ENCODE measurements at regions not wholly inside any gene's neighbourhood (a gene's known extent, or its start where the extent isn't known, plus 50 kb on each side); places are given as distances from the start of the nearest gene placed in this dataset.

DNA sequence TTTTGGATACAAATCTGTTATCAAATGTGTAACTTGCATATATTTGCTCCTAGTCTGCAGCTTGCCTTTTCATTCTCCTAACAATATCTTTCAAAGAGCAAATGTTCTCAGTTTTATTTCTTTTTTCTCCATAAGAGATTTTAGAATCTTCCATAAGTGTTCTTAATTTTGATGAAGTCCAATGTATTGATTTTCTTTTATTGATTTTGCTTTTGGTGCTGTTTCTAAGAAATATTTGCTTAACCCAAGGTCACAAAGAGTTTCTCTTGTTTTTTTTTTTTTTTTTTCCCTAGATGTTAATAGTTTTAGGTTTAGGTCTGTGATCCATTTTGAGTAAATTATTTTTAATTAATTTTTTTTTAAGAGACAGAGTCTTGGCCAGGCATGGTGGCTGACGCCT, 75.8 kb upstream of the SPRED2 start:
- no peak overlapping the region for H3K27ac Mint-ChIP-seq
- no peak for ATAC-seq
- no peak overlapping the region for H3K4me3 Mint-ChIP-seq
- H3K27me3 Mint-ChIP-seq (ENCODE audit: low read depth): no peaks in the 10 kb centered on the region
- CTCF ChIA-PET: no interaction called here
- H3K4me1 Mint-ChIP-seq: peaks cover 12% of the 10 kb centered on the region
- POLR2A ChIA-PET: interaction anchor here (0.6 to 0.7 kb wide), 2 partner anchors 30 to 49 kb away, joined by 3 to 6 read pairs; no protein-coding TSS in a partner anchor
- no peak for DNase-seq (ENCODE audit: low spot score)
- TF ChIP-seq EMX1 (CRISPR knock-in tag; IDR thresholded peaks at IDR 0.05) (no peak), NFATC4 (CRISPR knock-in tag; IDR thresholded peaks at IDR 0.05) (no peak), TCF7 (CRISPR knock-in tag; IDR thresholded peaks at IDR 0.05; ENCODE audit: low read depth) (no peak), ETV6 (CRISPR knock-in tag; IDR thresholded peaks at IDR 0.05) (no peak), FOXK1 (CRISPR knock-in tag; IDR thresholded peaks at IDR 0.05) (no peak), TEAD4 (CRISPR knock-in tag; IDR thresholded peaks at IDR 0.05) (no peak), TEAD1 (CRISPR knock-in tag; IDR thresholded peaks at IDR 0.05) (no peak), GABPB1 (CRISPR knock-in tag; IDR thresholded peaks at IDR 0.05) (no peak), IRF2 (CRISPR knock-in tag; IDR thresholded peaks at IDR 0.05; ENCODE audit: borderline replicate concordance, low read depth) (no peak), NFE2L1 (CRISPR knock-in tag; IDR thresholded peaks at IDR 0.05) (no peak)
- TF ChIP-seq, protein P1, sequence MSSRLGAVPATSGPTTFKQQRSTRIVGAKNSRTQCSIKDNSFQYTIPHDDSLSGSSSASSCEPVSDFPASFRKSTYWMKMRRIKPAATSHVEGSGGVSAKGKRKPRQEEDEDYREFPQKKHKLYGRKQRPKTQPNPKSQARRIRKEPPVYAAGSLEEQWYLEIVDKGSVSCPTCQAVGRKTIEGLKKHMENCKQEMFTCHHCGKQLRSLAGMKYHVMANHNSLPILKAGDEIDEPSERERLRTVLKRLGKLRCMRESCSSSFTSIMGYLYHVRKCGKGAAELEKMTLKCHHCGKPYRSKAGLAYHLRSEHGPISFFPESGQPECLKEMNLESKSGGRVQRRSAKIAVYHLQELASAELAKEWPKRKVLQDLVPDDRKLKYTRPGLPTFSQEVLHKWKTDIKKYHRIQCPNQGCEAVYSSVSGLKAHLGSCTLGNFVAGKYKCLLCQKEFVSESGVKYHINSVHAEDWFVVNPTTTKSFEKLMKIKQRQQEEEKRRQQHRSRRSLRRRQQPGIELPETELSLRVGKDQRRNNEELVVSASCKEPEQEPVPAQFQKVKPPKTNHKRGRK (CRISPR knock-in tag; IDR thresholded peaks at IDR 0.05; ENCODE audit: borderline replicate concordance): no peak
- TF ChIP-seq, protein P2, sequence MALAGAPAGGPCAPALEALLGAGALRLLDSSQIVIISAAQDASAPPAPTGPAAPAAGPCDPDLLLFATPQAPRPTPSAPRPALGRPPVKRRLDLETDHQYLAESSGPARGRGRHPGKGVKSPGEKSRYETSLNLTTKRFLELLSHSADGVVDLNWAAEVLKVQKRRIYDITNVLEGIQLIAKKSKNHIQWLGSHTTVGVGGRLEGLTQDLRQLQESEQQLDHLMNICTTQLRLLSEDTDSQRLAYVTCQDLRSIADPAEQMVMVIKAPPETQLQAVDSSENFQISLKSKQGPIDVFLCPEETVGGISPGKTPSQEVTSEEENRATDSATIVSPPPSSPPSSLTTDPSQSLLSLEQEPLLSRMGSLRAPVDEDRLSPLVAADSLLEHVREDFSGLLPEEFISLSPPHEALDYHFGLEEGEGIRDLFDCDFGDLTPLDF (CRISPR knock-in tag; IDR thresholded peaks at IDR 0.05): no peak
- TF ChIP-seq, protein P3, sequence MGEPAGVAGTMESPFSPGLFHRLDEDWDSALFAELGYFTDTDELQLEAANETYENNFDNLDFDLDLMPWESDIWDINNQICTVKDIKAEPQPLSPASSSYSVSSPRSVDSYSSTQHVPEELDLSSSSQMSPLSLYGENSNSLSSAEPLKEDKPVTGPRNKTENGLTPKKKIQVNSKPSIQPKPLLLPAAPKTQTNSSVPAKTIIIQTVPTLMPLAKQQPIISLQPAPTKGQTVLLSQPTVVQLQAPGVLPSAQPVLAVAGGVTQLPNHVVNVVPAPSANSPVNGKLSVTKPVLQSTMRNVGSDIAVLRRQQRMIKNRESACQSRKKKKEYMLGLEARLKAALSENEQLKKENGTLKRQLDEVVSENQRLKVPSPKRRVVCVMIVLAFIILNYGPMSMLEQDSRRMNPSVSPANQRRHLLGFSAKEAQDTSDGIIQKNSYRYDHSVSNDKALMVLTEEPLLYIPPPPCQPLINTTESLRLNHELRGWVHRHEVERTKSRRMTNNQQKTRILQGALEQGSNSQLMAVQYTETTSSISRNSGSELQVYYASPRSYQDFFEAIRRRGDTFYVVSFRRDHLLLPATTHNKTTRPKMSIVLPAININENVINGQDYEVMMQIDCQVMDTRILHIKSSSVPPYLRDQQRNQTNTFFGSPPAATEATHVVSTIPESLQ (CRISPR knock-in tag; IDR thresholded peaks at IDR 0.05): no peak
- TF ChIP-seq, protein P4, sequence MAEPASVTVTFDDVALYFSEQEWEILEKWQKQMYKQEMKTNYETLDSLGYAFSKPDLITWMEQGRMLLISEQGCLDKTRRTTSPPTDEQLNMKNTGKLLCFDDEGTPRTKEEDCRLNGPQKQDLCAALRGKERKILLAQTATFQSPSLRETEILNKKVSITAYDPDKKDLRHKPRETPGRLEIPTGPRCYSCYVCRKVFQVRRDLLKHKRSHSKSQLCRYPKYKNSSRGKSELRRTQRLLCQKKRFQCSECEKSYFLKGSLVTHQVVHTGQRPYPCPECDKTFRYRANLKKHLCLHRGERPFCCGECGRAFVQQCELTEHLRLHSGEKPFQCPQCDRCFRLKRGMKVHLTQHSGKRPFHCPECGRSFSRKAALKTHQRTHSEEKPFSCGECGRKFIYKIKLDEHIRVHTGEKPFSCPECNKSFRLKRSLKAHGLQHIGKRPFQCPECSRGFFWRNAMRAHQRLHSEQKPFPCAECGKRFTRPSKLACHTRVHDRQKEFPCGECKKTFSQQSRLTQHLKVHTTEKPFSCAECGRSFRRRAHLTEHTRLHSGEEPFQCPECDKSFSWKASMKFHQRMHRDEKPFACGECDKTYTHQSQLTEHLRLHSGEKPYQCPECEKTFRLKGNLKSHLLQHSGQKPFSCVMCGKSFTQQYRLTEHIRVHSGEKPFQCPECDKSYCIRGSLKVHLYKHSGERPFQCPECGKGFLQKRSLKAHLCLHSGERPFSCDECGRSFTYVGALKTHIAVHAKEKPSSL (CRISPR knock-in tag; conservative IDR thresholded peaks at IDR 0.05): no peak
- TF ChIP-seq, protein P5, sequence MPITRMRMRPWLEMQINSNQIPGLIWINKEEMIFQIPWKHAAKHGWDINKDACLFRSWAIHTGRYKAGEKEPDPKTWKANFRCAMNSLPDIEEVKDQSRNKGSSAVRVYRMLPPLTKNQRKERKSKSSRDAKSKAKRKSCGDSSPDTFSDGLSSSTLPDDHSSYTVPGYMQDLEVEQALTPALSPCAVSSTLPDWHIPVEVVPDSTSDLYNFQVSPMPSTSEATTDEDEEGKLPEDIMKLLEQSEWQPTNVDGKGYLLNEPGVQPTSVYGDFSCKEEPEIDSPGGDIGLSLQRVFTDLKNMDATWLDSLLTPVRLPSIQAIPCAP (CRISPR knock-in tag; IDR thresholded peaks at IDR 0.05): no peak
- H3K9me3 Mint-ChIP-seq: peaks cover 4% of the 10 kb centered on the region; the same call in 1 of the 2 replicates
- H3K36me3 Mint-ChIP-seq: no peaks in the 10 kb centered on the region

DNA sequence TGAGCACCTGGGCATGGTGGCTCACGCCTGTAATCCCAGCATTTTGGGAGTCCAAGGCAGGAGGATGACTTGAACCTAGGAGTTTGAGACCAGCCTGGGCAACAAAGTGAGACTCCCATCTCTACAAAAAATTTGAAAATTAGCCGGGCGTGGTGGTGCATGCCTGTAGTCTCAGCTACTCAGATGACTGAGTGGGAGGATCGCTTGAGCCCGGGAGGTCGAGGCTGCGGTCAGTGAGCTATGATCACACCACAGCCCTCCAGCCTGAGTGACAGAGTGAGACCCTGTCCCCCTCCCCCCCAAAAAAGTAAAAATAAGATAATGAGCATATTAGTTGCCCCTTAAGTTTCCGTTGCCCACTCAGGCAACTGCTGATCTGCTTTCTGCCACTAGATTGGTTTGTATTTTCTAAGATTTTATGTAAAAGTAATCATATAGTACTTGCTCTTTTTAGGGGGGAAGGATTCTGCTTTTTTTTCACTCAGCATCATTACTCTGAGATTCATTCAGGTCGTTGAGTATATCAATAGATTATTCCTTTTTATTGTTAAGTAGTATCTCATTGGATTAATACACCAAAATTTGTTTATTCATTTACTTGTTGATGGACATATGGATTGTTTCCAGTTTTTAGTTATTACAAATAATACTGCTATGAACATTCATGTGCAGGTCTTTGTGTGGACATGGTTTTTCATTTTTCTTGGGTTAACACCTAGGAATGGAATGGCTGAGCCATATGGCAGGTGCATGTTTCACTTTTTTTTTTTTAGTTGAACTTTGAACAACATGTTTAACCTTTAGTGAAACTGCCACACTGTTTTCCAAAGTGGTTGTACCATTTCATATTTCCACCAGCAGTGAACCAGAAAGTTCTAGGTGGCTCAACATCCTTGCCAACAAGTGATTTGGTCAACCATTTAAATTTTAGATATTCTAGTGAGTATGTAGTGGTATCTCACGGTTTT, 75.0 kb upstream of the SPRED2 start:
- DNase-seq (ENCODE audit: low spot score) (no peak), ATAC-seq (no peak)
- Mint-ChIP-seq H3K9me3 (peaks cover 4% of the 10 kb centered on the region; the same call in 1 of the 2 replicates), H3K4me1 (peaks cover 12% of the 10 kb centered on the region), H3K27ac (no peak overlapping the region), H3K27me3 (ENCODE audit: low read depth) (no peaks in the 10 kb centered on the region), H3K4me3 (no peak overlapping the region), H3K36me3 (no peaks in the 10 kb centered on the region)
- ChIA-PET POLR2A (no interaction called here), CTCF (no interaction called here)
- TF ChIP-seq, protein P6, sequence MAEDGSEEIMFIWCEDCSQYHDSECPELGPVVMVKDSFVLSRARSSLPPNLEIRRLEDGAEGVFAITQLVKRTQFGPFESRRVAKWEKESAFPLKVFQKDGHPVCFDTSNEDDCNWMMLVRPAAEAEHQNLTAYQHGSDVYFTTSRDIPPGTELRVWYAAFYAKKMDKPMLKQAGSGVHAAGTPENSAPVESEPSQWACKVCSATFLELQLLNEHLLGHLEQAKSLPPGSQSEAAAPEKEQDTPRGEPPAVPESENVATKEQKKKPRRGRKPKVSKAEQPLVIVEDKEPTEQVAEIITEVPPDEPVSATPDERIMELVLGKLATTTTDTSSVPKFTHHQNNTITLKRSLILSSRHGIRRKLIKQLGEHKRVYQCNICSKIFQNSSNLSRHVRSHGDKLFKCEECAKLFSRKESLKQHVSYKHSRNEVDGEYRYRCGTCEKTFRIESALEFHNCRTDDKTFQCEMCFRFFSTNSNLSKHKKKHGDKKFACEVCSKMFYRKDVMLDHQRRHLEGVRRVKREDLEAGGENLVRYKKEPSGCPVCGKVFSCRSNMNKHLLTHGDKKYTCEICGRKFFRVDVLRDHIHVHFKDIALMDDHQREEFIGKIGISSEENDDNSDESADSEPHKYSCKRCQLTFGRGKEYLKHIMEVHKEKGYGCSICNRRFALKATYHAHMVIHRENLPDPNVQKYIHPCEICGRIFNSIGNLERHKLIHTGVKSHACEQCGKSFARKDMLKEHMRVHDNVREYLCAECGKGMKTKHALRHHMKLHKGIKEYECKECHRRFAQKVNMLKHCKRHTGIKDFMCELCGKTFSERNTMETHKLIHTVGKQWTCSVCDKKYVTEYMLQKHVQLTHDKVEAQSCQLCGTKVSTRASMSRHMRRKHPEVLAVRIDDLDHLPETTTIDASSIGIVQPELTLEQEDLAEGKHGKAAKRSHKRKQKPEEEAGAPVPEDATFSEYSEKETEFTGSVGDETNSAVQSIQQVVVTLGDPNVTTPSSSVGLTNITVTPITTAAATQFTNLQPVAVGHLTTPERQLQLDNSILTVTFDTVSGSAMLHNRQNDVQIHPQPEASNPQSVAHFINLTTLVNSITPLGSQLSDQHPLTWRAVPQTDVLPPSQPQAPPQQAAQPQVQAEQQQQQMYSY (CRISPR knock-in tag; IDR thresholded peaks at IDR 0.05): no peak
- TF ChIP-seq TEAD4 (CRISPR knock-in tag; IDR thresholded peaks at IDR 0.05): no peak
- no peak for TF ChIP-seq ZNF138 (CRISPR knock-in tag; conservative IDR thresholded peaks at IDR 0.05)
- no peak for TF ChIP-seq TCF7 (CRISPR knock-in tag; IDR thresholded peaks at IDR 0.05; ENCODE audit: low read depth)
- TF ChIP-seq MXD4 (CRISPR knock-in tag; IDR thresholded peaks at IDR 0.05; ENCODE audit: borderline replicate concordance): no peak

All from WTC11 (cell line).